ENCODE measurements at regions not wholly inside any gene's neighbourhood (a gene's known extent, or its start where the extent isn't known, plus 50 kb on each side); places are given as distances from the start of the nearest gene placed in this dataset.

- TF ChIP-seq HNRNPL (IDR thresholded peaks at IDR 0.05; ENCODE audit: low read depth, low read length) (no peak), POLR2A (conservative IDR thresholded peaks at IDR 0.05) (no peak), MCM5 (IDR thresholded peaks at IDR 0.05; ENCODE audit: low read depth) (no peak), BCLAF1 (IDR thresholded peaks at IDR 0.05; ENCODE audit: borderline replicate concordance in 1 of 2, control insufficient read depth in 1 of 2, low read depth in 2 of 2, low read length in 1 of 2) (no peak), HNRNPK (IDR thresholded peaks at IDR 0.05; ENCODE audit: low read depth, low read length, poor library complexity, severe bottlenecking) (no peak)
Observed at GRCh38 chr10:121681997-121682687, 83.9 kb upstream of the FGFR2 start.

Data from K562 (cell line).